Breast epithelium (tissue), 3 donors: ENCODE measurements at regions not wholly inside any gene's neighbourhood (a gene's known extent, or its start where the extent isn't known, plus 50 kb on each side); places are given as distances from the start of the nearest gene placed in this dataset.

Source experiments
- POLR2A ChIP-seq: fragments of 450-650 bp; IDR thresholded peaks from one replicate; pipeline ENCODE4 v1.6.1; 2016; ENCODE audit warnings: antibody characterized with exemption, mild to moderate bottlenecking, moderate library complexity
- TF ChIP-seq, protein P1 (sequence below), 3 donors: fragments of 450-650 bp; IDR thresholded peaks; one replicate each; pipeline ENCODE4 v1.5.1; 2016 to 2017; ENCODE audit warnings: antibody characterized with exemption in 3 of 3, mild to moderate bottlenecking in 3 of 3, moderate library complexity in 3 of 3

DNA sequence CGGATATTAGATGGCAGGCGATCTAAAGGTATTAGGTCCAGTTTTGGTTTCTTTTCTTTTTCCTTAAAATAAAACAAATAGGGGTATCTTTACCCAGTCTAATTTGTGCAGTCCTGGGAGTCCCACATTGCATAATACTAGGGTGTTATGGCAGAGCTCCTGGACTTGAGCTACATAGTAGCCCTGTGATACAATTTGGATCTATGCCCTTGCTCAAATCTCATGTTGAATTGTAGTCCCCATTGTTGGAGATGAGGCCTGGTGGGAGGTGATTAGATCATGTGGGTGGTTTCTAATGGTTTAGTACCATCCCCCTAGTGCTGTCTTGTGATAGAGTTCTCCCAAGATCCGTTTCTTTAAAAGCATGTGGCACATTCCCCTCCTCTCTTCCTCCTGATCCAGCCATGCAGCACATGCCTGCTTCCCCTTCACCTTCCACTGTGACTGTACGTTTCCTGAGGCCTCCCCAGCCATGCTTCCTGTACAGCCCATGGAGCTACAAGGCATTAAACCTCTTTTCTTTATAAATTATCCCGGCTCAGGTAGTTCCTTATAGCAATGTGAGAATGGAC is 141.9 kb downstream of the RPS24 start:
- TF ChIP-seq, protein P1, sequence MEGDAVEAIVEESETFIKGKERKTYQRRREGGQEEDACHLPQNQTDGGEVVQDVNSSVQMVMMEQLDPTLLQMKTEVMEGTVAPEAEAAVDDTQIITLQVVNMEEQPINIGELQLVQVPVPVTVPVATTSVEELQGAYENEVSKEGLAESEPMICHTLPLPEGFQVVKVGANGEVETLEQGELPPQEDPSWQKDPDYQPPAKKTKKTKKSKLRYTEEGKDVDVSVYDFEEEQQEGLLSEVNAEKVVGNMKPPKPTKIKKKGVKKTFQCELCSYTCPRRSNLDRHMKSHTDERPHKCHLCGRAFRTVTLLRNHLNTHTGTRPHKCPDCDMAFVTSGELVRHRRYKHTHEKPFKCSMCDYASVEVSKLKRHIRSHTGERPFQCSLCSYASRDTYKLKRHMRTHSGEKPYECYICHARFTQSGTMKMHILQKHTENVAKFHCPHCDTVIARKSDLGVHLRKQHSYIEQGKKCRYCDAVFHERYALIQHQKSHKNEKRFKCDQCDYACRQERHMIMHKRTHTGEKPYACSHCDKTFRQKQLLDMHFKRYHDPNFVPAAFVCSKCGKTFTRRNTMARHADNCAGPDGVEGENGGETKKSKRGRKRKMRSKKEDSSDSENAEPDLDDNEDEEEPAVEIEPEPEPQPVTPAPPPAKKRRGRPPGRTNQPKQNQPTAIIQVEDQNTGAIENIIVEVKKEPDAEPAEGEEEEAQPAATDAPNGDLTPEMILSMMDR (IDR thresholded peaks at IDR 0.05) = no peak
- no peak for TF ChIP-seq POLR2A
